PC-3 (cell line): ENCODE measurements at regions not wholly inside any gene's neighbourhood (a gene's known extent, or its start where the extent isn't known, plus 50 kb on each side); places are given as distances from the start of the nearest gene placed in this dataset.

Experiments used
- ATAC-seq: fragments of 200-7000 bp; cut with Tn5 transposase; 2 replicates; pipeline ENCODE4 v1.9.1; 2020; ENCODE audit warnings: mild to moderate bottlenecking, moderate library complexity
- BruUV-seq: library from RNA; stranded (reverse); fragments of 400-500 nt; replicated peaks from 2 replicates; lab custom pipeline; 2021; lab: Mats Ljungman, UMichigan
- CTCF ChIA-PET: fragments of 300-600 bp; sonication (Branson Sonifier 250); formaldehyde crosslinking; loops from one replicate; lab custom pipeline; 2022; ENCODE audit warnings: antibody characterized with exemption; lab: Charles Lee
- POLR2A ChIA-PET: fragments of 300-600 bp; sonication (Branson Sonifier 250); formaldehyde crosslinking; loops from one replicate; lab custom pipeline; 2022; ENCODE audit warnings: antibody characterized with exemption; ENCODE audit not compliant: unreplicated experiment; lab: Charles Lee
- DNase-seq: peaks from one replicate; pipeline ENCODE4 v3.0.0-alpha.2; 2015
- H2AFZ ChIP-seq: fragments of 300-600 bp; sonication (generic); 2 replicates; pipeline ENCODE4 v1.6.0; 2016; ENCODE audit warnings: antibody characterized with exemption, low read length
- H3F3A ChIP-seq: fragments of 300-600 bp; sonication (generic); one replicate; pipeline ENCODE4 v1.6.0; 2017; ENCODE audit warnings: antibody characterized with exemption, low read length, control low read depth, mild to moderate bottlenecking; ENCODE audit not compliant: unreplicated experiment
- H3K27ac ChIP-seq: fragments of 300-600 bp; sonication (generic); 2 replicates; pipeline ENCODE4 v1.5.1; 2016; ENCODE audit warnings: mild to moderate bottlenecking, low read length
- H3K27me3 ChIP-seq: fragments of 300-600 bp; sonication (generic); 2 replicates; pipeline ENCODE4 v1.6.1; 2016; ENCODE audit warnings: low read length, mixed read lengths
- H3K36me3 ChIP-seq: fragments of 300-600 bp; sonication (generic); 2 replicates; pipeline ENCODE4 v1.6.1; 2016; ENCODE audit warnings: low read depth, mixed run types, low read length, mixed read lengths
- H3K4me1 ChIP-seq: fragments of 300-600 bp; sonication (generic); 2 replicates; pipeline ENCODE4 v1.5.1; 2016; ENCODE audit warnings: low read length; ENCODE audit not compliant: insufficient read depth
- H3K4me2 ChIP-seq: fragments of 300-600 bp; sonication (generic); 2 replicates; pipeline ENCODE4 v1.6.0; 2016; ENCODE audit warnings: low read length
- H3K4me3 ChIP-seq: fragments of 300-600 bp; sonication (generic); 2 replicates; pipeline ENCODE4 v1.5.1; 2016; ENCODE audit warnings: mild to moderate bottlenecking, low read length, mixed read lengths
- H3K79me2 ChIP-seq: fragments of 300-600 bp; sonication (generic); 2 replicates; pipeline ENCODE4 v1.6.1; 2017; ENCODE audit warnings: low read length, mixed read lengths
- H3K9ac ChIP-seq: fragments of 300-600 bp; sonication (generic); 2 replicates; pipeline ENCODE4 v1.6.0; 2016; ENCODE audit warnings: mild to moderate bottlenecking, low read length
- H3K9me2 ChIP-seq: fragments of 300-600 bp; sonication (generic); replicated peaks from 2 replicates; pipeline ENCODE4 v1.6.1; 2016; ENCODE audit warnings: mixed run types, low read length, mixed read lengths
- H3K9me3 ChIP-seq: fragments of 300-600 bp; sonication (generic); 2 replicates; pipeline ENCODE4 v1.6.1; 2016; ENCODE audit warnings: low read length, mixed read lengths
- H4K20me1 ChIP-seq: fragments of 300-600 bp; sonication (generic); 2 replicates; pipeline ENCODE4 v1.6.1; 2016; ENCODE audit warnings: low read length, mixed read lengths
- EZH2 ChIP-seq: fragments of 300-600 bp; sonication (generic); IDR thresholded peaks from one replicate; pipeline ENCODE4 v1.6.1; 2017; ENCODE audit warnings: antibody characterized with exemption, mild to moderate bottlenecking, low read length; ENCODE audit not compliant: unreplicated experiment
- EZH2phosphoT487 ChIP-seq: fragments of 300-600 bp; sonication (generic); IDR thresholded peaks from 2 replicates; pipeline ENCODE4 v1.6.1; 2018; ENCODE audit warnings: mild to moderate bottlenecking, antibody characterized with exemption, low read length, borderline replicate concordance
- intact Hi-C: fragments of 100-400 bp; cut with micrococcal nuclease; formaldehyde crosslinking; loops from 2 replicates; pipeline ENCODE4 v1.9.0; 2023
- TF ChIP-seq, protein P1 (sequence below): fragments of 300-600 bp; sonication (generic); conservative IDR thresholded peaks from 2 replicates; pipeline ENCODE4 v1.5.1; 2017; ENCODE audit warnings: antibody characterized with exemption, low read depth, mild to moderate bottlenecking, low read length

DNA sequence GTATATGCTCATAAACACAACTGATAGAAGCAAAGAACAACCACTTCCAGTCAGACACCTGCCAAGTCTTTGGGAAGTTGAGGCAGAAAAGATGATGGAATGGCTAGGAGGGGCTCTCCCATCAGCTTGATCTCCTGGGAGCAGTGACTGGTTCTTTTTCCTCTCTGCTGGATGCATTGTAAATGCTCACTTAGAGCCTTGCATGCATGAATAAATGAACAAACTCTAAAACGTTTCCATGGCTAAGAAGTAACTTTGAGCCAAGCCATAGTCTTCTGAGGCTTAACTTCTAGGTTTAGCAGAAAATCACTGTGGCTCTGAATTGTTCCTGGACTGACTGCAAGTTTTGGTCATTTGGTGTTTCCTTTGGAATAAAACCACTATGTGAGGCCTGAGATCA, 166.4 kb upstream of the CITED2 start:
- TF ChIP-seq, protein P1, sequence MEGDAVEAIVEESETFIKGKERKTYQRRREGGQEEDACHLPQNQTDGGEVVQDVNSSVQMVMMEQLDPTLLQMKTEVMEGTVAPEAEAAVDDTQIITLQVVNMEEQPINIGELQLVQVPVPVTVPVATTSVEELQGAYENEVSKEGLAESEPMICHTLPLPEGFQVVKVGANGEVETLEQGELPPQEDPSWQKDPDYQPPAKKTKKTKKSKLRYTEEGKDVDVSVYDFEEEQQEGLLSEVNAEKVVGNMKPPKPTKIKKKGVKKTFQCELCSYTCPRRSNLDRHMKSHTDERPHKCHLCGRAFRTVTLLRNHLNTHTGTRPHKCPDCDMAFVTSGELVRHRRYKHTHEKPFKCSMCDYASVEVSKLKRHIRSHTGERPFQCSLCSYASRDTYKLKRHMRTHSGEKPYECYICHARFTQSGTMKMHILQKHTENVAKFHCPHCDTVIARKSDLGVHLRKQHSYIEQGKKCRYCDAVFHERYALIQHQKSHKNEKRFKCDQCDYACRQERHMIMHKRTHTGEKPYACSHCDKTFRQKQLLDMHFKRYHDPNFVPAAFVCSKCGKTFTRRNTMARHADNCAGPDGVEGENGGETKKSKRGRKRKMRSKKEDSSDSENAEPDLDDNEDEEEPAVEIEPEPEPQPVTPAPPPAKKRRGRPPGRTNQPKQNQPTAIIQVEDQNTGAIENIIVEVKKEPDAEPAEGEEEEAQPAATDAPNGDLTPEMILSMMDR = no peak
- TF ChIP-seq EZH2phosphoT487 (no peak), EZH2 (no peak)
- no peak for DNase-seq
- POLR2A ChIA-PET = no interaction called here
- H3K9me2 ChIP-seq = no peaks in the 10 kb centered on the region
- no peak overlapping the region for H3K9ac ChIP-seq
- no peak for ATAC-seq
- intact Hi-C loops = no loop called here
- no TSS peak for BruUV-seq
- H3K4me2 ChIP-seq = no peak overlapping the region
- peaks cover 13% of the 10 kb centered on the region for H3K4me1 ChIP-seq
- H3K27me3 ChIP-seq = no peaks in the 10 kb centered on the region
- H3F3A ChIP-seq = no peaks in the 10 kb centered on the region
- CTCF ChIA-PET = no interaction called here
- 0 out of 2 replicates have a peak overlapping the region, but pooled peaks have one; percentile 38 for H2AFZ ChIP-seq
- H4K20me1 ChIP-seq = no peaks in the 10 kb centered on the region
- no peaks in the 10 kb centered on the region for H3K36me3 ChIP-seq
- H3K4me3 ChIP-seq = no peak overlapping the region
- H3K9me3 ChIP-seq = no peaks in the 10 kb centered on the region
- H3K27ac ChIP-seq = 0 out of 2 replicates have a peak overlapping the region, but pooled peaks have one; percentile 11
- H3K79me2 ChIP-seq = no peaks in the 10 kb centered on the region

DNA sequence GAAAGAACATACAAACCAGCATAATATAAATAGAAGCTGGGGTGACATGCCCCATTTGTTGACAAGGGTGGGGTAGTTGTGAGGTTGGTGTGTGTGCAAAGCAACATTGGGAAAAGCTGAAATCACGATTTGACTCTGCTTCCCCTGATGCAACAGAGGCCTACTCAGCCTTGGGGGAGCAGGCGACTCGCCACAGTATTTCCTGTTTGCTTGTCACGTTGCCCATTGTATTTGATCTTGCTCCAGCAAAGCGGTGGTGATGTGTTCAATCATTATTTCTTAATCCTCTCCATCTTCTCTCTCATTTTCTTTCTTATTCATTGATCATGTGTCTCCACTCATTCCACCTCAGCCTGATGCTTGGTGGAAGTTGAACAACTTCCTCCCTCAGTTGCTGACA, 165.8 kb upstream of the CITED2 start:
- intact Hi-C loops = no loop called here
- no peak for ATAC-seq
- Histone ChIP-seq H3K27me3 (no peaks in the 10 kb centered on the region), H3K27ac (peak overlapping the region; percentile 68), H3K79me2 (no peaks in the 10 kb centered on the region), H3K4me3 (no peak overlapping the region), H2AFZ (peak overlapping the region; percentile 38; the same call in 1 of the 2 replicates), H3K4me1 (peaks cover 13% of the 10 kb centered on the region), H4K20me1 (no peaks in the 10 kb centered on the region), H3F3A (no peaks in the 10 kb centered on the region), H3K9me3 (no peaks in the 10 kb centered on the region), H3K9ac (no peak overlapping the region), H3K36me3 (no peaks in the 10 kb centered on the region), H3K9me2 (no peaks in the 10 kb centered on the region), H3K4me2 (peak overlapping the region; percentile 53)
- CTCF ChIA-PET = no interaction called here
- TF ChIP-seq EZH2phosphoT487 (no peak), EZH2 (no peak)
- TF ChIP-seq, protein P1 = no peak
- peak; percentile 52 for DNase-seq
- POLR2A ChIA-PET = no interaction called here
- no TSS peak for BruUV-seq

DNA sequence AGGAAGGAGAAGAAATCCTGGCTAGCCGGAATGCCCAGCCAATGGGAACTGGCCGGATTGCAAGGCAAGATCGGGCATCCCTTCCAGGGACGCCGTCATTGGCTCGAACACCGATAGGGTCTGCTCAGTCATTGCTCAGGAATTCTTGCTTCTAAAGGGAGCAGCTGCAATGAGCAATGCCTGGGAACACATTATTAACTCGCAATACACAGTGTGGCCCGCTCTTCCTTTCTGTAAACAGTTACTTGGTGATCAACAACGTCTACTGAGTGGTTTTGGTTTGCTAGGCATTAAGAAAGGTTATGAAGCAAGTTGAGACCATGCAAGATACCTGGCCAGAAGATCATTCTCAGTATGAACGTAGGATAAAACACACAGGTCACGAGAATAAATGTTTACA, 165.4 kb upstream of the CITED2 start:
- Histone ChIP-seq H3K27me3 (no peaks in the 10 kb centered on the region), H3K4me3 (no peak overlapping the region), H3K9ac (no peak overlapping the region), H4K20me1 (no peaks in the 10 kb centered on the region), H3K36me3 (no peaks in the 10 kb centered on the region), H3K79me2 (no peaks in the 10 kb centered on the region), H3K9me3 (no peaks in the 10 kb centered on the region), H3K27ac (peak overlapping the region; percentile 68), H3K4me1 (peaks cover 13% of the 10 kb centered on the region), H3F3A (no peaks in the 10 kb centered on the region), H3K9me2 (no peaks in the 10 kb centered on the region), H3K4me2 (peak overlapping the region; percentile 53), H2AFZ (peak overlapping the region; percentile 48; the same call in 1 of the 2 replicates)
- intact Hi-C loops = no loop called here
- ATAC-seq (peak; percentile 27; the same call in 1 of the 2 replicates), DNase-seq (peak; percentile 85)
- ChIA-PET CTCF (no interaction called here), POLR2A (no interaction called here)
- BruUV-seq = no TSS peak
- TF ChIP-seq, protein P1 = no peak
- TF ChIP-seq EZH2 (no peak), EZH2phosphoT487 (no peak)
